GM12875 (cell line): ENCODE measurements at regions not wholly inside any gene's neighbourhood (a gene's known extent, or its start where the extent isn't known, plus 50 kb on each side); places are given as distances from the start of the nearest gene placed in this dataset.

ENCODE experiments used
- H3K4me3 ChIP-seq: one replicate; pipeline ENCODE4 v1.5.1; 2011; ENCODE audit warnings: low read depth, low read length, control low read depth
- CTCF ChIP-seq: IDR thresholded peaks from 2 replicates; pipeline ENCODE4 v1.5.1; 2011; ENCODE audit warnings: low read depth, mild to moderate bottlenecking, control low read depth, inconsistent platforms, low read length, moderate library complexity, borderline replicate concordance; ENCODE audit not compliant: insufficient read depth

DNA sequence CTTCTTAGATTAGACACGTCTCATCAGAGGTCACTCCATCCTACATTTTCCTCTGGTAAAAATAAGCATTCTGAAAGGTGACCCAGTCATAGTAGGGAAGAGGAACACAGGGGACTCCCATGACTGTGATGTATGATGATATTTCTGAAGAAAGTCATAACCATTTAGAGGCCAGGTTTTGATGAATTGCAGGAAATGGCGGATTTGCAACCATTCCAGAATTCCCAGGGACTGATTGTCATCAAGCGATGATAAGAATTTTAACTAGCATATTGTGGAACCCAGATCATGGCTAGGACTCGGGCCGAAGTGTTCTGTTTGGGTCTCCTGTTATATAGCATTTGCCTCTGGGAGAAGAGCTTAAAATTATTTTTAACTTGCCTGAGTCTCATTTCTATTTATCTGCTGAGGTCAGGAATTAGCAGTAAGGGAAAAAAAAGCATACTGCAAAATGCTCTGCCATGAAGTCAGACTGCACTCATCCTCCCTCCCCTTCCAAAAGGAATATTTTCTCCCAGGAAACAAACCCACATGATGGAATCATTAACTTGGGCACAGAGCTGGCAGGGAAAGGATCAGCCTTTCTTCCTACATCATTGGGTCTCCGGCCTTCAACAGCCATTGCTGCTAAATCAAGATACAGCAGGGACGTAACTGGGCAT lies 286.7 kb downstream of the HLX start:
- no peak for TF ChIP-seq CTCF
- H3K4me3 ChIP-seq = no peak overlapping the region

GRCh38 chr1:221166559-221167318 lies 287.5 kb downstream of the HLX start:
- no peak overlapping the region for H3K4me3 ChIP-seq
- no peak for TF ChIP-seq CTCF

- no peak overlapping the region for H3K4me3 ChIP-seq
- TF ChIP-seq CTCF = no peak
Measured at GRCh38 chr1:221169447-221169889, 290.2 kb downstream of the HLX start.

- H3K4me3 ChIP-seq = no peak overlapping the region
- TF ChIP-seq CTCF = no peak
Measured at GRCh38 chr1:221170171-221170570, 290.9 kb downstream of the HLX start.

- TF ChIP-seq CTCF = no peak
Measured at GRCh38 chr1:221171768-221172167, 292.5 kb downstream of the HLX start.

GRCh38 chr1:221172841-221173240 lies 293.6 kb downstream of the HLX start:
- no peak overlapping the region for H3K4me3 ChIP-seq
- no peak for TF ChIP-seq CTCF

More at GRCh38 chr1:221171768-221172167, 292.5 kb downstream of the HLX start:
- H3K4me3 ChIP-seq = no peak overlapping the region
